ENCODE measurements at regions not wholly inside any gene's neighbourhood (a gene's known extent, or its start where the extent isn't known, plus 50 kb on each side); places are given as distances from the start of the nearest gene placed in this dataset.

DNA sequence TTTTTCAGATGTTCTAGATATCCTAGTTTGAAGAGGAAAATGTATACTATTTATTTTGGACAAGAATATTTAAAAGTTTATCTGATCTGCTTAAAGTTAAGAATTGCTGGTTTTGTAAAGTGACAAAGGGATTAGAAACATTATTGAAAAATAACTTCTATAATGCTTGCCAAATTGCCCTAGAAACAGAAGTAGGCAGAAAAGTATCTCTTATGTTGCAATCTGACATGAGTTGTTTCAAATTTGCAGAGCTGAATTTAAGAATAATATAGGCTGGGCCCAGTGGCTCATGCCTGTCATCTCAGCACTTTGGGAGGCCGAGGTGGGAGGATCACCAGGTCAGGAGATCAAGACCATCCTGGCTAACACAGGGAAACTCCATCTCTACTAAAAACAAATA, 777.1 kb downstream of the LIG4 start:
- TF ChIP-seq EP300 (IDR thresholded peaks at IDR 0.05) (no peak), POLR2AphosphoS5 (IDR thresholded peaks at IDR 0.05) (no peak), POLR2A (IDR thresholded peaks at IDR 0.05) (no peak)
